HUES48 (cell line): ENCODE measurements at regions not wholly inside any gene's neighbourhood (a gene's known extent, or its start where the extent isn't known, plus 50 kb on each side); places are given as distances from the start of the nearest gene placed in this dataset.
A peak's percentile ranks its signal among the peaks of the same experiment; 100 is the strongest.

Experiments
- H3K27ac ChIP-seq: one replicate; pipeline ENCODE4 v1.7.0; 2013; ENCODE audit warnings: low read depth, low read length, inconsistent platforms
- H3K27me3 ChIP-seq: 2 replicates; pipeline ENCODE4 v1.6.1; 2013; ENCODE audit warnings: mild to moderate bottlenecking, low read length; ENCODE audit not compliant: control insufficient read depth, insufficient read depth
- H3K36me3 ChIP-seq: 2 replicates; pipeline ENCODE4 v1.6.1; 2013; ENCODE audit warnings: low read length; ENCODE audit not compliant: control insufficient read depth, insufficient read depth
- H3K4me1 ChIP-seq: 2 replicates; pipeline ENCODE4 v1.6.1; 2013; ENCODE audit warnings: mild to moderate bottlenecking, low read length; ENCODE audit not compliant: control insufficient read depth, insufficient read depth
- H3K4me3 ChIP-seq: 2 replicates; pipeline ENCODE4 v1.5.1; 2013; ENCODE audit warnings: mild to moderate bottlenecking, low read depth, low read length
- H3K9ac ChIP-seq: 2 replicates; pipeline ENCODE4 v1.6.1; 2013; ENCODE audit warnings: mild to moderate bottlenecking, low read depth, low read length, moderate library complexity
- H3K9me3 ChIP-seq: 2 replicates; pipeline ENCODE4 v1.6.1; 2013; ENCODE audit warnings: low read length; ENCODE audit not compliant: control insufficient read depth, insufficient read depth

DNA sequence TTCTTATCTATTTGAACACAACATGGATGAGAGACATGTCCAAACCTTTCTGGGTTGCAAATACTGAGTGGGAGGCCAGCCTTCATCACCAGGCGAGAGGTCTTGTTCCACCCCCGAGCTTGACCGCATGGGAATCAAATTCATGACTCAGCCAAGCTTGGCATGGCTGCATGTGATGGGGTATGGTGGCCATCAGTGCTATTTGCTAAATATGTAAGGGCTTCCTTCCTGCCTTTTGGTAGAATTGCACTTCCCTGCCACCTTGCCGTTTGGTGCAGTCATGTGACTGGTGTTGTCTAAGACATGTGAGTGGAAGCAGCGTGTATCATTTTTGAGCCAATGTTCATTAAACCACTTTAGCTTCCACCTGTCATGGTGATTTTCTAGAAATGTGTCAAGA lies 508.9 kb upstream of the SULF2 start:
- peaks cover 51% of the 10 kb centered on the region for H3K4me1 ChIP-seq
- no peaks in the 10 kb centered on the region for H3K36me3 ChIP-seq
- H3K9ac ChIP-seq = no peak overlapping the region

DNA sequence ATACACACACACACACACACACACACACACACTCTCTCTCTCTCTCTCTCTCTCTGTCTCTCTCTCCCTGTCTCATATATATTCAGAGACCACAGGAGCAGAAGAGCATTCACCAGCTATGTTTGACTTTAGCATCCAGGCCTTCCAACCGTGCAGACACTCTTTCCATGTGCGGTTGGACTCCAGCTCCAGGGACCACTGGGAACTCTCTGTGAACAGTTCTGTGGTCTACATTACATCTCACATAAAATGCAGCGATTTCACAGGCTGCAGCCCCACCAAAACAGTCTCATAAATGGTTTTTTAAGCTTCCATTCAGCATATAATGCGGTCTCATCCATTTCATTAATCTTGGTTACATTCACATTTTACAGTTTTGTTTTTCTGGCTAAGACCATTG lies 508.4 kb upstream of the SULF2 start:
- Histone ChIP-seq H3K9ac (no peak overlapping the region), H3K36me3 (no peaks in the 10 kb centered on the region), H3K27ac (no peak overlapping the region), H3K27me3 (no peaks in the 10 kb centered on the region), H3K9me3 (no peaks in the 10 kb centered on the region), H3K4me3 (no peak overlapping the region), H3K4me1 (peaks cover 51% of the 10 kb centered on the region)

More for the DNA sequence above, 508.9 kb upstream of the SULF2 start:
- Histone ChIP-seq H3K4me3 (no peak overlapping the region), H3K9me3 (no peaks in the 10 kb centered on the region), H3K27ac (peak overlapping the region; percentile 95), H3K27me3 (no peaks in the 10 kb centered on the region)

DNA sequence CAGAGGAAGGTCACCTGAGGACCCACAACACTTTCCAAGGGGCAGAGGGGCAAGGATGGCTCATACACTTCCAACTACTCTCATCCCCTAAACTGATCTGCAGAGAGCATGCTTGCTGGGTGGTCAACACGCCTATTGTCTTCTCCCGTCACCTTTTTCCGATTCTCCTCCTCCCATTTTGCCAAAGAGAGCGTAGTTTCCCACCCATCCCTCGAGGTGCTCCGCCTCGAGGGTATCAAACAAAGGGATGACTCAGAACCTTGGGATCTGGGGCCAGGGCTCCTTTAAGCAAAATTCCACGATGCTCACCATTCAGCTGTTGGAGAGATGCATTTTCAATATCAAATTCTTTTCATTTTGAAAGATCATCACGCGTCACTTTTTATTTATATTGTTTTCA lies 507.5 kb upstream of the SULF2 start:
- no peaks in the 10 kb centered on the region for H3K36me3 ChIP-seq
- H3K27ac ChIP-seq = peak overlapping the region; percentile 82
- H3K9ac ChIP-seq = no peak overlapping the region
- peaks cover 51% of the 10 kb centered on the region for H3K4me1 ChIP-seq
- H3K4me3 ChIP-seq = no peak overlapping the region
- no peaks in the 10 kb centered on the region for H3K27me3 ChIP-seq
- H3K9me3 ChIP-seq = no peaks in the 10 kb centered on the region

DNA sequence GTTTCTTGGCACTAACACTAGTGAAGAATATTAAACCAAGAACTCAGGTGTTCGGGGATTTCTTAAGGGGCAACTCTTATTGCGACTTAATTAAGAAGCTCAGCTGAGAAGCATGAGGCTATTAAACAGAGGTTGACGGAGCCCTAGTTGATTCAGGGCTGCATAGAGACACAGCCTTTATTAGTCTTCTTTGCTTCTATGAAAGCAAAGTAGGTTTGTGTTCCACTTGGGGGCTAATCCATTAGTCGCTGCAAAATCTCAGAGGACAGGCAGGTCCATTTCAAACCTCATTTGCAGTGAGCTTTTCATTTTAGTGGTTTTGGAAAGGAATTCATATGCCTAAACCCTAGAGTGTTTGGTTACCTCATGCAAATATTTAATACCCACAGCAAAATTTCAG lies 506.6 kb upstream of the SULF2 start:
- Histone ChIP-seq H3K4me3 (no peak overlapping the region), H3K27ac (peak overlapping the region; percentile 82), H3K9me3 (no peaks in the 10 kb centered on the region), H3K36me3 (no peaks in the 10 kb centered on the region), H3K9ac (no peak overlapping the region), H3K4me1 (peaks cover 56% of the 10 kb centered on the region), H3K27me3 (no peaks in the 10 kb centered on the region)

DNA sequence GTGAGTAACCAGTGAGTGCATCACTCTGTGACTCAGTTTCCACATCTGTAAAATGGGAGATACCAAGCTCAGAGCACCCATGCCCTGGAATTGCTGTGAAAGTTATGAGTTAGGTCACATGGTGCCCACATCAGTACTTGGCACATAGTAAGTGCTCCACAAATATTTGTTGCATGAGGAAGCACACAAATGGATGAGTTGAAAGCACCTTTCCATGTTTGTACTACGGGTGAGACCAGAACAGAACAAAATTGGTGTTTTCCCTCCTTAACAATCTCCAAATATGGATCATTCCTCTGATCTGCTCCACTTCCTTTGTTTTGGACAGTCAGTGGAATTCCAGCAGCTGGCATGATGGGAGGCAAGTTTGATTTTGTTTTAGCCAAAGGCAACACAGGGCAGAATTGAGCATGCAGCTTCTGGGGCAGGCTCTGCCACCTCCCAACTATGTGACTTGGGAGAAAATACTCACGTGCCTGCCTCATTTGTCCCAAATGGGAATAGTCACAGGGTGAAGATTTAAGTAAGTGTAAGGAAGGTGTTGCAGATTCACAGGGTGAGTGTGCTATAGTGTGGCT lies 503.7 kb upstream of the SULF2 start:
- Histone ChIP-seq H3K4me1 (peaks cover 47% of the 10 kb centered on the region), H3K27ac (no peak overlapping the region)

DNA sequence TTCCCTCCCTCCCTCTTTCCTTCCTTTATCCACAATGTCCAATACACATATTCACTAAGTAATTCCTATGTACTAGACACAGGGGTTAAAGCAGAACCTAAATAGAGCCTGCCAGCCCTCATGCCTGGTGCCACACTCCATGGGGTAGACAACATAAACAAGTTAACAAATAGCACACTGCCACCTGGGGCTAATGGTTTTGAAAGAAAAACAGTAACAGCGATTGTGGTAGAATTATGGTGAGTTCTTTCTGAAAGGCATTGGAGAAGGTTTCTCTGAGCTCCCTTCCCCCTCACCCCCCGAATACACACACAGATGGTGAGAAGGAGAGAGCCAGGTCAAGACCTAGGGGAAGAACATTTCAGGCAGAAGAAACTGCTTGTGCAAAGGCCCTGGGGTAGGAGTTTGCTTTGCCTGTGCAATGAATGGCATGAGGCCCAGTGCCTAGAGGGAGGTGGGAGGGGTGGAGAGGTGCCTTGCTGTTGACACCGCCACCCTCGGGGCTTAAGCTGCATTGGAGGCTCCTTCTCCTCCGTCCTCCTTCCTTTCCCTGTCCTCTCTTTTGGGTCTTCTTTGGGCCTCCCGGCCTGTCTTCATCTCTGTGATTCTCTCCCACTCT lies 502.4 kb upstream of the SULF2 start:
- Histone ChIP-seq H3K4me1 (peaks cover 35% of the 10 kb centered on the region), H3K4me3 (no peak overlapping the region), H3K9ac (no peak overlapping the region), H3K27ac (no peak overlapping the region), H3K36me3 (no peaks in the 10 kb centered on the region), H3K27me3 (no peaks in the 10 kb centered on the region), H3K9me3 (no peaks in the 10 kb centered on the region)

More for the DNA sequence above, 503.7 kb upstream of the SULF2 start:
- Histone ChIP-seq H3K9ac (no peak overlapping the region), H3K36me3 (no peaks in the 10 kb centered on the region), H3K27me3 (no peaks in the 10 kb centered on the region), H3K9me3 (no peaks in the 10 kb centered on the region), H3K4me3 (no peak overlapping the region)

DNA sequence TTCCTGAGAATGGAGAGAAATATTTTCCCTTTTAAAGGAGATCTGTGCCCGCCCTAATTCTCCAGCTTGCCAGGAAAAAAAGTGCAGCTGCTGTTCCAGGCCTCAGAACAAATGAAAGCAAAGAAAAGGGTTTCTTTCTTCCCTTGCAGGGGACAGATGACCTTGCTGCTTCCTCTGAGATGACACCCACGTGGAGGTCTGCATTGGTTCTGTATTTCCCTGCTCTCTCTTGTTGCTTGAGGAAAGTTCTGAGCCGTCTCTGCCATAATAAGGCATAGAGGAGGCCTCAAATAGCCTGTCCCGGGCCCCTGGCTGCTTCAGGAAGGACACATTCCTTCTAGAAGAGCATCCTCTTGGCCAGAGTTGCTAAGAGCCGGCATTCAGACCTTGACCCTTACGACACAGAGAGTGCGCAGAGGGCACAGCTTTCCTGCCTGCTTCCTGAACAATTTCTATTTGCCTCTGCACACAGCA lies 501.8 kb upstream of the SULF2 start:
- peaks cover 29% of the 10 kb centered on the region for H3K4me1 ChIP-seq
- H3K9me3 ChIP-seq = no peaks in the 10 kb centered on the region
- no peaks in the 10 kb centered on the region for H3K27me3 ChIP-seq
- H3K36me3 ChIP-seq = no peaks in the 10 kb centered on the region
- no peak overlapping the region for H3K9ac ChIP-seq
- no peak overlapping the region for H3K4me3 ChIP-seq
- H3K27ac ChIP-seq = no peak overlapping the region

DNA sequence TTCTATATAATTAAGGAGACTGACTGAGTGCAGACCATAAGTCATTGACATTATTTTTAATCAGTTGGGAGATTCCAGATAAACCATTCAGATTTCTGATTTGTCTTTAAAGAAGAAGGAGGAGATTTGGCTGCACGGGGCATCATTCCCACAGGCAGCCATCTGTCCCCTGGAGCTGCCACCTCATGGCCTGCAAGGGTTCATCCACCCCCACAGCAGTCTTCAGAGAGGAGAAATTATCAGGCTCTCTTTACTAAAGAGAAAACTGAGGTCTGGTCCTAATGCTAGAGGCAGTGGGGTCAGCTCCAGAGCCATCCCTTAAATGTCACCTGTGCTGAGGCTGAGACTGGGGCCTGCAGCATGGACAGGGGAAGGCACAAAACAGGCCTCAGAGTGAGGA lies 501.3 kb upstream of the SULF2 start:
- no peak overlapping the region for H3K4me3 ChIP-seq
- no peak overlapping the region for H3K27ac ChIP-seq

DNA sequence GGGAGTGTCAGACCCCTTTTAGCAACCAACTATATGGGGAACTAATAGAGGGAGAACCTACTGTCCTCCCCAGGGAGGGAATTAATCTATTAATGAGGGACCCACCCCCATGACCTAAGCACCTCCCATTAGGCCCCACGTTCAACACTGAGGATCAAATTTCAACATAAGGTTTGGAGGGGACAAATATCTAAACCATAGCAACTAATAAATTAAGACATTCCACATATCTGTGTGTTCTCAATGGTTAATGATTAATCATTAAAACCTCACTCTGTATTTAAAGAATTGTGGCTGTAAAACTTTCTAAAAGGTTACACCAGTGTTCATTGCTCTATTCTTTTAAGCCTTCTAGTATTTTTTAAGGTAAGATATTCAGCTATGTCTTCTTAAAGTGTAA lies 500.4 kb upstream of the SULF2 start:
- Histone ChIP-seq H3K9ac (no peak overlapping the region), H3K27me3 (no peaks in the 10 kb centered on the region), H3K4me1 (peaks cover 19% of the 10 kb centered on the region), H3K9me3 (no peaks in the 10 kb centered on the region), H3K36me3 (no peaks in the 10 kb centered on the region), H3K27ac (no peak overlapping the region), H3K4me3 (no peak overlapping the region)

More for the DNA sequence above, 501.3 kb upstream of the SULF2 start:
- no peaks in the 10 kb centered on the region for H3K9me3 ChIP-seq
- H3K27me3 ChIP-seq = no peaks in the 10 kb centered on the region
- H3K4me1 ChIP-seq = peaks cover 24% of the 10 kb centered on the region
- no peak overlapping the region for H3K9ac ChIP-seq
- H3K36me3 ChIP-seq = no peaks in the 10 kb centered on the region

DNA sequence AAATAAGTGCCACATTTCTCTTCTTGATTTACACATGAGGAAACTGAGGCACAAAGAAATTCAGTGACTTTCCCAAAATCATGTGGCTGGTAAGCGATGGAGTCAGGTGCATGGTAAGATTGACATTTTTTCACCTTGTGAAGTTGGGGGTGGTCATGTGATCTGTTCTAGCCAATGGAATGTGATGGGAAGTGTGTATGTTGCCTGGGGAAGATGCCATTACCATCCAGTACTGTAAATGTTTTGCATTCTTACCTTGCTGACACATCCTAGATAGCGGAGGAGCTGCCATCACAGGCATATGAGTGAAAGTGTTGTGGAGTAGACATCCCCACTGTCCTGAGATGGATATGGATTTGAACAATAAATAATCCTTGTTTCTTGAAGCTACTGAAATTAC lies 499.6 kb upstream of the SULF2 start:
- H3K27me3 ChIP-seq = no peaks in the 10 kb centered on the region
- H3K36me3 ChIP-seq = no peaks in the 10 kb centered on the region
- no peaks in the 10 kb centered on the region for H3K9me3 ChIP-seq
- H3K4me3 ChIP-seq = no peak overlapping the region
- no peak overlapping the region for H3K9ac ChIP-seq
- H3K27ac ChIP-seq = no peak overlapping the region
- peaks cover 19% of the 10 kb centered on the region for H3K4me1 ChIP-seq

DNA sequence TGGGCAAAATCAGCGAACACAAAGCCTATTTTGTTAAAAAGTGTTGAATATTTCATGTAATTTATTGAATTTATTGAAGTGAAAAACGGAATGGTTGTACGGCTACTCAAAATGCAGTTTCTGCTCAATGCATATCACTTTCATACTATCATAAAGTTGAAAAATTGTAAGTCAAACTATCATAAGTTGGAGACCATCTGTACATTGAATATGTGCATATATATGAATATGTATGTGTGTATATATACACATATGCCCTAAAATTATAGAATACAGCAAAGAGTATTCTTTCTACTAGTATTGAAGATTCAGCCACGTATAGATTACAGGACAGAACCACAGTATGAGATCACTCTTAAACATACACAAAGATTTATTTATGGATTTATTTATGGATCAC lies 499.0 kb upstream of the SULF2 start:
- Histone ChIP-seq H3K9ac (no peak overlapping the region), H3K27ac (no peak overlapping the region), H3K4me1 (peaks cover 19% of the 10 kb centered on the region), H3K4me3 (no peak overlapping the region), H3K27me3 (no peaks in the 10 kb centered on the region), H3K9me3 (no peaks in the 10 kb centered on the region), H3K36me3 (no peaks in the 10 kb centered on the region)
